HG03103 (cell line): ENCODE measurements at regions not wholly inside any gene's neighbourhood (a gene's known extent, or its start where the extent isn't known, plus 50 kb on each side); places are given as distances from the start of the nearest gene placed in this dataset.

Source experiments
- ATAC-seq: cut with Tn5 transposase; IDR thresholded peaks from one replicate; pipeline ENCODE4 v1.9.1; 2021; ENCODE audit warnings: low read depth; ENCODE audit not compliant: unreplicated experiment

DNA sequence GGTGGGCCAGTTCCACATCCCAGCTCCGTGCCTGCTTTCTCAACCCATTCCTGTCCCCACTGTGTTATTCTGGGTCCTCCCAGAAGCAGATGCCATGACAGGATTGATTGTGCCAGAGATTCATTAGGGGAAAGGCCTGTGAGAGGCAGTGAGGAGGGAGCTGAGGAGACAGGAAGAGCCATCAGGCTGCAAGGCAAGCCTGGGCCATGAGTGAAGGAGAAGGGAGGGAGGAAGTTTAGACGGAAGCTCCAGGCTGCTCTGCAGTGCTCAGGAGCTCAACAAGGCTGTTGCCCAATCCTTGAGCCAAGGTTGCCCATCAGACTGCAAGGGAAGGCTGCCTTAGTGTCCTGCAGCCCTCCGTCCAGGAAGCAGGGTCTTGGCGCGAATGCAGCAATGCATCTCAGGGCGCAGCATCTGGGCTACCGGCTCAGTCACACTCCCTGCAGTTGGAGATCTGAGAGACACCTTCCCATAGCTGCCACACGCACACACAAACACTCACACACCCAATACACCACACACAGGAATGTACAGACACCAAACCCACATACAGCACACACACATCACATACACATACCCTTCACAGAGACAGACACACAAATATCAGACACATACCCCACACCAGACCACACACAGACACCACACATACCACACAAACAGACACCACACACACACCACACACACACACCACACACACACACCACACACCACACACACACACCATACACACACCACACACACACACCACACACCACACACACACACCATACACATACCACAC lies 139.5 kb upstream of the NDUFV2 start:
- no peak for ATAC-seq

DNA sequence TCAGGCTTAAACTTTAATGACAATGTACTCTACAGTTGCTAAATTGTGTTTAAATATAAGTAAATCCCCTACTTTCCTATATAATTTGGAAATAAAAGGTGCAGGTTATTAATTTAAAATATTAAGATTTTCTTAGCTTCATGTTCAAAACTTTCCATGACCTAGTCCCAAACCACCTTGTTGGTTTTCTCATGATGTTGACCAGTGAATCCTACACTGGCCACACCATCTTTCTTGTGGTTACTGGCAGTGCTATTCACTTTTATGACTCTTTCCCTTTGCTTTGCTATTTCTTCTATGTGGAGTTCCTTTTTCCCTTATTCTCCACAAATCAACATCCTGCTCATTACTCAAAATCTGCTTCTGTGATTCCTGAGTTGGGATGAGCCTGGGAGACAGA lies 138.6 kb upstream of the NDUFV2 start:
- no peak for ATAC-seq

DNA sequence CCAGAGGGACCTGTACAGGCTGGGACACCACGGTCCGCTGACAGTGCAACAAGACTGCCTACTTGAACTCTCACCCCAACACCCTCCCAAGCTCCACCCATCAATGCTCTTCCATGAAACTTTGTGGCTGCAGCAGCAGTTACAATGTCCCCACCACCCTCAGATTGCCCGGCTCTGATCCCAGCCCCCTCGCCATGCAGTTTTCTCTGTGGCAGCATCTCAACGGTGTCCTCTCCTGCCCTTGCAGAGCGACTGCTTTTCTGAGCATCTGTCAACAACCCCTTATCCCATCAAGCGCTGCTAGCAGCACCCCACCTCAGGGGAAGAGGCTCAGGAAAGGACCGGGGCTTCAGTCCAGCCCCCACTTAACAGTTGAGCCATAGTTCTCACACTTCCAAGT lies 137.1 kb upstream of the NDUFV2 start:
- no peak for ATAC-seq

DNA sequence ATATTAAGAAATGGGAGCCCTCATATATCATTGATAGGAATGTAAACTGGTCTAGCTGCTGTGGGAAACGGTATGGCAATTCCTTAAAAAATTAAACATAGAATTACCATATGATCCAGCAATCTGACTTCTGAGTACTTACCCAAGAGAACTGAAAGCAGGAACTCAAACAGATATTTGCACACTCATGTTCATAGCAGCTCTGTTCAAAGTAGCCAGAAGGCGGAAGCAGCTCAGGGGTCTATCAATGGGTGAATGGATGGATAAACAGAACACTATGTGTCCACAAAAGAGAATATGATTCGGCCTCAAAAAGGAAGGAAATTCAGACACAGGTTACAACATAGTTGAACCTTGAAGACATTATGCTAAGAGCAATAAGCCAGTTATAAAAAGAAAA lies 135.7 kb upstream of the NDUFV2 start:
- no peak for ATAC-seq

DNA sequence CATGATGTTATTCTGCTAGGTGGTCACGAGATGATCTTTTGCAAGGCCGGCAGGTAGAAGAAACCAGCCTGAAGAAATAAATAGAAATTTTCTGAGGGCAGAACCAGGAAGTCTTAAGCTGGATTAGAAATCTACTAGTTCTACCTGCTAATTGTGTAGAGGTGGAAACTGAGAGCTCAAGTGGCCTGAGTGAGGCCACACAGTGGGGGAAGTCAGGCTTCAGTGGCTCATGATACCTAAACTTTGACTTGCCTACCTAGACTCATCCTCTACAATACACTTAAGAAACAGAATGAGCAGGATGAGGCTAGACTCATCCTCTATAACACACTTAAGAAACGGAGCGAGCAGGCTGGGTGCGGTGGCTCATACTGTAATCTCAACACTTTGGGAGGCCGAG lies 134.9 kb upstream of the NDUFV2 start:
- ATAC-seq = no peak

DNA sequence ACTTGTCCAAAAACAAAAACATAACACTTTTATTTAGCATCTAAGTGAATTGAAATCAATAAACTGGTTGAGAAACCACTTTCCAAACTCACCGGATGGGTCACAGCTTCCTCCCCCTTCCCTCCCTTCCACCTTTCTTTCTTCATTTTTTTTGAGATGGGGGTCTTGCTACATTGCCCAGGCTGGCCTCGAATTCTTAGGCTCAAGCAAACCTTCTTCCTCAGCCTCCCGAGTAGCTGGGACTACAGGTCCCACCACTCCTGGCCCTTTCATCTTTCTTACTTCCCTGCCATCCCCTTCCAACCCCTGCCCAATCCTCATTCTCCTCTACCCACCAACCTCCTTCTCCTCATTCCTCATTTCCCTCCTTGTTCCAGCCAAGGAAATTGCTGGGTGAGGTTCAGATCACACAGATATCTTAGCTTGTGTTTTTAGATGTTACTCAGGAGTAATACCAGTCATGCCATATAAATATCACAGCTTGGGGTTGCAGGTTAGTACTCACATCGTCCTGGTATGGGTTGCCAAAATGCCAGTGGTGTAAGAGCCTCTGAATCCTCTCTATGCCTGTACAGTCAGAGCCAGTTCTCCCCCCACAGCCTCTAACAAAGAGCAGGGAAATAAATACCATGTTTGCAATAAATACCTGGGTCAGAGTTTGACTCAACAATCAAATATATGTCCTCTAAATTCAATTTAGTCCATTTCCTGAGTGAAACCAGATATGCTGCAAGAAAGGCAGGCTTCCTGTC lies 132.7 kb upstream of the NDUFV2 start:
- no peak for ATAC-seq

DNA sequence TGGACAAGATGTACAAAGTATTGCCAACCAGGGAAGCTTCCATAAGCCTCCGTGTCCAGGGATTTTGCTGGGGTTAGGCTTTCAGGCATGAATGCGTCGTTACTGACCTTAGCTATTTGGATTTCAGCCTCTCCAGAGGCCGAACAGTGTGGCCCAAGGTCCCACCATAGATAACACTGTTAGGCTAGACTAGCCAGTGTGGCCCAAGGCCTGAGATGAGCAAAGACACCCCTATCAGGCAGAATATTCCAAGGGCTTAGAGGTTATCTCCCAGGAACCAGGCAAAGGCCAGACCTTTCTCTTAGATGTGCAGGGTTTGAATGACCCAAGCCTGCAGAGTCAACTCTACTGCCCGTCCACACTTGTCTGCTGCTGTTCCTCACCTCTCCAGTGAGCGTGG lies 131.7 kb upstream of the NDUFV2 start:
- ATAC-seq = no peak

DNA sequence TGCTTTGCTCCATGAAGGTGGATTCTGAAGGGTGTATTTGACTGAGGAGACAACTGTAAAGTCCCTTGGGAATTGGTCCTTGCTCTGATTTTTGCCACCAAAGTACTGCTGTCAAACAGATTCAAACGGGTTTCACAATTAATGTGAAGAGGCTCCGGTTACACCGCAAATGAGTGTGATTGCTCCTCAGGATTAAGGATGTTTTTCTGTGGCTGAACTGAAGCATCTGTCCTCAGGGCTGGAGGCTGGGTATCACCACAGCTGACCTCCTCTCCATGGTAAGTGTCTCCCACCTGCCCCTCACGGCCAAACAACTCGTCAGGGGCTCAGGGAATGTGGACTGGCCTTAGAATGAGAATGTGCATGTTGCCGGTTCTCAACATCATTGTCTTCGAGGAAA lies 130.4 kb upstream of the NDUFV2 start:
- no peak for ATAC-seq

DNA sequence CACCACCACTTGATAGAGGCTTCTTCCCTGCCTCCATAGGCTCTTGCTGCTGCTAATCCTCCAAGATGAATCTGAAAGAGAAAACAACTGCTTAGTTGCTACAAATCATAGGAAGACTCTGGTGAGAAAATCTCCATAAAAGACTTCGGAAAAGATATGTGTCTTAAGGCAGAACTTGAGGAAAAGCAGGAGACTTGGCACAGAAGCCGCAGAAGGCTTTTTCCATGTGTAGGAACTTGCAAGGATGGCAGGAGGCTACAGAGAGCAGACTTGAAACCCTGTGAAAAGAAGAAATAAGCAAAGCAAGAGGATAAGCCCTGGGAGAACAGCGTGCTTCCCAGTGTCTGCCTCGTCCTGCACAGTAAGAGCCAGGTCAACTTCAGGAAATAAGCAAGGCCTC lies 128.2 kb upstream of the NDUFV2 start:
- ATAC-seq = no peak

DNA sequence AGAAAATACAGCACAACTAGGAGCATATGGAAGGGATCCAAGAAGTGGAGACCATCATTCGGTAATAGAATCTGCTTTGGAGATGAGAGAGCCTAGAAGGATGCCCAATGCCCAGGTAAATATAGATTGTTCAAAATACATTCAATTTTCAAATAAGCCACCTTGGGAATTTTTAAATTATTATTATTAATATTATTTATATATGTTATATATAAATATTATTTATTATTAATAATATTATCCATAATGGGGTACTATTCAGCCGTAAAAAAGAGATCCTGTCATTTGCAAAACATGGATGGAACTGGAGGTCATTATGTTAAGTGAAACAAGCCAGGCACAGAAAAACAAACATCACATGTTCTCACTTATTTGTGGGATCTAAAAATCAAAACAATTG lies 127.8 kb upstream of the NDUFV2 start:
- no peak for ATAC-seq

DNA sequence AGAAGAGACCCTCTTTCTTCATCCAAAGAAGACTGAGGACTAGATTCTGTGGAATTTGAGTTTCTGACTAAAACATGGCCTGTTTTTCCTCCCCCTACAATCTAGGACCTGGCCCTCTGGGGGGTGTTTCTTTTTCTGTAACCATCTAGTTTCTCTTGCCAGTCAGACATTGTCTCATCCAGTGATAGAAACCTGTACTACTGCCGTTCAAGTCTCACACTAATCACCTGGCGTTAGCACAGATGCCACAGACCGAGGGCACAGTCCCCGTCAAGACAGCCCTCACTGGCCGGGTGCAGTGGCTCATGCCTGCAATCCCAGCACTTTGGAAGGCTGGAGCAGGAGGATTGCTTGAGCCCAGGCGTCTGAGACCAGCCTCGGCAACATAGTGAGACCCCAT lies 126.9 kb upstream of the NDUFV2 start:
- ATAC-seq = no peak

DNA sequence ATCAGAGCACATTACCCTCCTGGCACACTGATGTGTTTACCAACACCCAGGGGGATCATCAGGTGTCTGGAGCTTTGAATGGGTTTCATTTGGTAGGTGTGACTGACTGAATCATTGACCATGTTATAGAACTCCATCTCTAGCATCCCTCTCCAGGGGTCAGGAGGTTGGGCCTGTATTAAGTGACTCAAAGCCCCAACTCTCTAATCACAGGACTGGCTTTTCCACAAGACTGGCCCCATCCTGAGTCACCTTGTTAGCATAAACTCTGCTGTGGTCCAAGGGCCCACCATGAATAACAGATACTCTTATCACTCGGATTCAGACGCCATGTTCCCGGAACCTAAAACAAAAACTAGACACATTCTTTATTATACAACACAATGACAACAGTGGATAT lies 125.9 kb upstream of the NDUFV2 start:
- no peak for ATAC-seq

DNA sequence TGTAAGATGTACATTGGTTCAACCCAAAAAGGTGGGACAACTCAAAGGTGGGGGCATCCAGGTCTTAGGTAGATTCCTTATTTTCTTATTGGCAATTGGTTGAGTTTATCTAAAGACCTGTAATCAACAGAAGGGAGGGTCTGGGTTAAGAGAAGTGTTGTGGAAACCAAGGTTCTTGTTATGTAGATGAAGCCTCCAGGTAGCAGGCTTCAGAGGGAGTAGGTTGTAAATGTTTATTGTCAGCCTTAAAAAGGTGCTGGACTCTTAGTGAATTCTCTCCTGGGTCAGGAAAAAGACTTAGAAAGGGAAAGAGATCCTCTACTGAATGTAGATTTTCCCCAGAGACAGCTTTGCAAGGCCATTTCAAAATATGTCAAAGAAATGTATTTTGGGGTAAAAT lies 125.3 kb upstream of the NDUFV2 start:
- no peak for ATAC-seq

DNA sequence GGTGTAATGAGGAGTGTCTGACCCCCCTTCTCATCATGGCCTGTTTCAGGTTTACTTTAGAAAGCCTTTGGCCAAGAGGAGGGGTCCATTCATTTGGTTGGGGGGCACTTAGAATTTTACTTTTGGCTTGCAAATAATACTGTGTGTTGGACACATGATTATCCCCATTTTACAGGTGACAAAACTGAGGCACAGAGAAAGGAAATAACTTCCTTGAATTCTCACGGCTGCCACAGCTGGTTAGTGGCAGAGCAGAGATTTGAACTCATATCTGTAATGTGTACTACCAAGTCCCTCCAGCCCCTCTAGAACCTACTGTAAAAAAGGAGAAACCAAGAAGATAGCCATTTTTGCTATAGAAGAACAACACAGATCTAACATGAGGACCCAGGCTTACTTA lies 124.8 kb upstream of the NDUFV2 start:
- ATAC-seq = no peak

DNA sequence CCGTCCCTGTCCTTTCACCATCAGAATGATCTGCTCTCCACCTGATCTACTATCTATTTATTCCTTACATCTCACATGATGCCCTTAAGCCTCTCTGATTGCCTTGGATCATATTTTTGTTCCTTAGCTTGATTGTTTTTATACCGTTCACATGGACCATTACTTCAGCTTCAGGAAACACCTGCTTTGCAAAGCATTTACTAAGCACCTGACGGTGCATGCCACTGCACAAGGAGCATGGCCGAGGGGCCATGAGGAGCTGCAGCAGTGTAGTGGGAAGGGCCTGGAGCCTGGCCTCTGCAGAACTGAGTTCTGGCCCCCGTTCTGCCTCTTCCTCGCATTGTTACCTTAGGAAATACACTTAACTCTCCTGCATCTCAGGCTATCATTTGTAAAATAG lies 124.1 kb upstream of the NDUFV2 start:
- no peak for ATAC-seq

DNA sequence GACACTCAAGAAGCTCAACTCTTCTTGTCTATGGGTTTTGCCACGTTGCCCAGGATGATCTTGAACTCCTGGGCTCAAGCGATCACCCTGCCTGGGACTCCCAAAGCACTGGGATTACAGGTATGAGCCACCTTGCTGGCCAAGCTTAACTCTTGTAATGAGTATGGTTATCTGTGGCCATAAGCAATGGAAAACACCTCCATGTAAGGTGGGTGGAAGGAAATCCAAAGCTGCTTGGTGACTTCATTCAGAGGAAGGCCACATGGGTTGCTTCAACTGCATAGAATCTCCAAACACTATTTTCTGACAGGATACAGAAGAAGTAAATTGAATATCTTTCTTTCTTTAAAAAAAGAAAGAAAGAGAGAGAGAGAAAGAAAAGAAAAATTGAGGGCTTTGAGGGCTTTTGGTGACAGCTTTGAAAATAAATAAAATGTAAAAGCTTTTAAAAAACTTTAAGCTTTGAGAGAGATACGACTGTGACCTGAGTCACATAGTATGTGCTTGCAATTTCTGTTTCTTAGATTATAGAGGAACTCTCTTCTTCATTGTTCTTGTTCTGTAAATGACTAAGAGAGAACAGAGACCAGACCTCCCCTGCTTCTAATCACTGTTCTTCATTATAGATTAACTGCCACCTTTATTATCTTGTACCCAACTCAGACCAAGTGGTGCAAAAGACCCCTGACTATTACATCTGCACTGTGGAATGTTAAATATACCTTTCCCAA lies 123.1 kb upstream of the NDUFV2 start:
- no peak for ATAC-seq

DNA sequence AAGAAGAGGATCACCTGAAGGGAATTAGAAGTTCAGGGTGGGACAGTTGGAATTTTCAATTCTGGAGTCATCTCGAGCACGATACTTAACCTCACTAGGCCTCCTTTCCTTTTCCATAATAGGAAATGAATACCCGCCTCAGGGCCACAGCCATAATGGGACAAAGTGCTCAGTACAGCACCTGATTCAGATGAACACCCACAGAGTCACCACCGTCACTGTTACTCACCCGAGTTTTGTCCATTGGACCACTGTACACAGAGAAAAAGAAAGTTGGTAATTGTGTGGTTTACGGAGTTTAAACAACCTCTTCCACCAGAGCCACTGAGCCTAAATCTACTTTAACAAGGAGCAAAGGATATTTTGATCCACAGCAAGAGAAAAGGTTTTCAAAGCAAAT lies 122.0 kb upstream of the NDUFV2 start:
- ATAC-seq = no peak

DNA sequence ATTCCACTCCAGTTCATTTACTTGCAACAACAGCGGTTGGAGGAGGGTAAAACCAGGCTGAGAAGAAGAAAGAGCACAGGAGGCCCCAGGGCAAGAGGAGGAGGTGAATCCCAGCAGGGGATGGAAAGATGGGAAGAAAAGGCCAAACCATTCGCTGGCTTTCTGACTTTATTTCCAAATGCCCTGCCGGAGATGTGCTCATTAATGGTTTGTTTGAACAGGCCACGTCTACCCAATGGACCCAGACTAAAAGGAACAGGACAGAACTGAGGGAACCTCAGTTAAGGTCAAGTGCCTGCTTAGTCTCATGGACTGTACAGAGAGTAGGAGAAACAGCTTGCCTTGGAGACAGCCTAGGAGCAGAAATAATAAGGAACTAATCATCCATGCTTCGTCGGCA lies 121.6 kb upstream of the NDUFV2 start:
- no peak for ATAC-seq

DNA sequence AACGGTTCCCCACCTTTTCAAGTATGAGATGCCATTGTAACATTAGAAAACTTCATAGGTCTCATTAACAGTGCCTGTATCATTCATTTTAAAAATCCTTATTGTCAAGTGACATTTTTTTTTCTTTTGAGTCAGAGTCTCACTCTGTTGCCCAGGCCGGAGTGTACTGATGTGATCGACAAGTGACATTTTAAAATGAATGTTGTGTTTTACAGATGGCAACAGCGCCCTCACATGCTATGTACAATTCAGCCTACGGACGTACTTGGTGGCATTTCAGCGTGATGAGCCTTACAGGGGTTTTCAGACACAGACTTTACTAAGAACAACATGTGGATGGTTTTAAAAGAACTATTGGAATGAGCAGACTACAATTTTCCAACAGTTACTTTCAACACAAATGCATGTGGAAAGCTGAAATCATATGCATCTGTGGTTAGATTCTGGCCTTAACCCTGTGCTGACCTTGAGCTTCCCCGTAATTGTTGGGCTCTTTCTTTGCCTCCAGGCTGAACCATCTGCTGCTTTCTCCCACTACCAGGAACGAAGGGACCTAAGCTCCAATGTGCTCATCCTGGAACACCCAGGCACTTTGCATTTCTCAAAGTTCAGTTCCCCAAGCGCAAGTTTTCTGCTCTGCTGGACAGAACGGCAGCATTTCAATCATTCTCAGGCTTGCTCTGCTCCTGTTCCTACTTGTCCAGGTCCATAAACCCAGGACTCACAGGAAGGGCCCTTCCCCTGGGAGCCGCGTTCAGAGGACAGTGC lies 119.9 kb upstream of the NDUFV2 start:
- ATAC-seq = no peak

DNA sequence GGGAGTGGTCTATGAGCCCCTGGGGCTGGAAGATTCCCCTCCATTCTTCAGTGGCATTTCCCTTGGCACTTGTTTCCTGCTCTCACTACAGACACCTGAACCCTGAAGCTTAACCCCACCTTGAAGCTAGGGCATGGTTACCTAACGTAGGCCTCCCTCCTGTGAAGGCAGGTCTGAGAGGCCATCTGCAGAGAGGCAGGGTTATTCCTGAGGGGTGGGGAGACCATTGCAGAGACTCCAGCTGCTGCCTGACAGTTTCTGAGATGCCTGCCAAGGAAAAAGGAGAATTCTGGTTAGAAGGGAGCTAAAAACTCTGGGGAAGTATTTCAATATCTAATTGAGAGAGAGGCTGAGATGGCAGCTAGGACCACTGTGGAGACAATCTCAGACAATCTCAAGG lies 119.3 kb upstream of the NDUFV2 start:
- no peak for ATAC-seq

DNA sequence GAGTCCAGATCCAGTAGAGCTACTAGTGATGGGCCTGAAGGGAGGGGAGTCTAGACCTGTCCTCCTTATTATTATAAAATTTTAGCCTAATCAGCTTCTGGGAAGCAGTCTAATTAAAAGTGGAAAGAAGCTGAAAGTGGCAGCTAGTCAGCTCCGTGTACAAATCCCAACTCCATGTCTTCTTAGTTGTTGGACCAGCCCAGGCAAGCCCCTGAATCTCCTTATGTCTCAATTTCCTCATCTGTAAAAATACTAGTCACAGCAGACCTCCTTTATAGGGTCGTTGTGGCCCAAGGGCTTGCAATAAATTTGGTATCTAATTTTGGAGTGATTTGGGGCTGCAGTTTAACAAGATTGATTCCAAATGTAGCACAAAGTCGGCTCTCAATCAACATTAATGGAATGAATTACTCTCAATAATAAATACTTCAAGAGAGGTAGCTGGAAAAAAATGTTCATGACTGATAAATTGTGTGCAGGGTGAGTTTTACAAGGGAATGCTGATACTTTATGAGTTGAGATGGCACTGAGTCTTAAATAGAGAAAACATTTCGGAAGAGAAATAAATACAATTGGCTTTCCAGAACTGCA lies 118.3 kb upstream of the NDUFV2 start:
- ATAC-seq = no peak
